Ascending aorta (tissue), 2 donors: ENCODE measurements at regions not wholly inside any gene's neighbourhood (a gene's known extent, or its start where the extent isn't known, plus 50 kb on each side); places are given as distances from the start of the nearest gene placed in this dataset.

Source experiments
- DNase-seq, 2 donors: peaks; one replicate each; pipeline ENCODE4 v3.0.0-alpha.2; 2019; ENCODE audit warnings: low spot score in 2 of 2
- H3K27ac ChIP-seq, 2 donors: fragments of 200-600 bp; sonication (generic); one replicate each; pipeline ENCODE4 v1.5.1; 2016 to 2017; ENCODE audit warnings: mild to moderate bottlenecking in 1 of 2
- H3K27me3 ChIP-seq: fragments of 200-600 bp; sonication (generic); one replicate; pipeline ENCODE4 v1.5.1; 2017
- H3K36me3 ChIP-seq, 2 donors: fragments of 200-600 bp; sonication (generic); one replicate each; pipeline ENCODE4 v1.5.1; 2016
- H3K4me1 ChIP-seq, 2 donors: fragments of 200-600 bp; sonication (generic); one replicate each; pipeline ENCODE4 v1.5.1; 2016 to 2017; ENCODE audit warnings: mild to moderate bottlenecking in 1 of 2
- H3K4me3 ChIP-seq, 2 donors: fragments of 200-600 bp; sonication (generic); one replicate each; pipeline ENCODE4 v1.5.1; 2016 to 2017; ENCODE audit warnings: mild to moderate bottlenecking in 1 of 2
- H3K9me3 ChIP-seq, 2 donors: fragments of 200-600 bp; sonication (generic); one replicate each; pipeline ENCODE4 v1.5.1; 2016
- intact Hi-C: fragments of 100-400 bp; cut with DNase I; formaldehyde crosslinking; loops from one replicate; pipeline ENCODE4 v1.15.1; 2023
- TF ChIP-seq, protein P1 (sequence below), 3 experiments: fragments of 200-600 bp in 2 of 3; fragments of 450-650 bp in 1 of 3; sonication (generic) in 2 of 3; IDR thresholded peaks; one replicate each; pipeline ENCODE4 v1.5.1; 2016 to 2019; ENCODE audit warnings: antibody characterized with exemption in 3 of 3, mild to moderate bottlenecking in 1 of 3, moderate library complexity in 1 of 3

DNA sequence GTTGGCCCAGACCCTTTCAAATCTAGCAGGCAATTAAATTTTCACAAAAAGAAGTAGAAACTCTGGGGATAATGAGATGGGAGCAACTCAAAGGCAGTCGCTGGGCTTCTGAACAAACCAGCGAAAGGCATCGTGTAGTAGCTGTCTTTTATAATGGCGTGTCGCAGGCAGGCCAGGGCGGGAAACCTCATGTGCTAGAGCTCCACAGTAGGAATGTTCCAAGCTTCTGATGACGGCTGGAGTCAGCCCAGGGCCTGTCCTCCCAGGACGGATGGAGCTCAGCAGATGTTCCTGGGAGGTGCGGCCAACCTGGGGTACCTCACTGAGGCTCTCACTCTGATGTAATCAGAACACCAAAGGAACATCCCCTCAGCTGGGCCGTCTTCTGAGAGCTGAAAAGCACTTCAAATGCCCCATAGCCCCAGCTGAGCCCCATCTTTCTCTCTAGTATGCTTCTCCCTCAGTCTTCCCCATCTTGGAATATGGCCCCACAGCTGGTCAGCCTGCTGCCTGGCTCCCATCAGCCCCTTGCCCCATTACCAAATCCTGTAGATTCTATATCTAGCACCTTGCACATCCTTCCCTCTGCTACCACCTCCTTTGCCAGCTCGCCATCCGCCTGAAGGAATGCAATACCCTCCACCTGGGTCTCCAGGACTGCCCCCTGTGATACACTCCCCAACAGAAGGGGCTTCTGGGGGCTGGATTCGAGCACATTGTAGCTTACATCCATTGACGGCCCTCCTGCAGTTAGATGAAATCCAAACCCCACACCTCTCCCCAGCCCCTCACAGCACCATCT lies 54.9 kb upstream of the ATP2B2 start:
- no peak overlapping the region for H3K4me3 ChIP-seq
- H3K36me3 ChIP-seq, result no peaks in the 10 kb centered on the region
- TF ChIP-seq, protein P1, sequence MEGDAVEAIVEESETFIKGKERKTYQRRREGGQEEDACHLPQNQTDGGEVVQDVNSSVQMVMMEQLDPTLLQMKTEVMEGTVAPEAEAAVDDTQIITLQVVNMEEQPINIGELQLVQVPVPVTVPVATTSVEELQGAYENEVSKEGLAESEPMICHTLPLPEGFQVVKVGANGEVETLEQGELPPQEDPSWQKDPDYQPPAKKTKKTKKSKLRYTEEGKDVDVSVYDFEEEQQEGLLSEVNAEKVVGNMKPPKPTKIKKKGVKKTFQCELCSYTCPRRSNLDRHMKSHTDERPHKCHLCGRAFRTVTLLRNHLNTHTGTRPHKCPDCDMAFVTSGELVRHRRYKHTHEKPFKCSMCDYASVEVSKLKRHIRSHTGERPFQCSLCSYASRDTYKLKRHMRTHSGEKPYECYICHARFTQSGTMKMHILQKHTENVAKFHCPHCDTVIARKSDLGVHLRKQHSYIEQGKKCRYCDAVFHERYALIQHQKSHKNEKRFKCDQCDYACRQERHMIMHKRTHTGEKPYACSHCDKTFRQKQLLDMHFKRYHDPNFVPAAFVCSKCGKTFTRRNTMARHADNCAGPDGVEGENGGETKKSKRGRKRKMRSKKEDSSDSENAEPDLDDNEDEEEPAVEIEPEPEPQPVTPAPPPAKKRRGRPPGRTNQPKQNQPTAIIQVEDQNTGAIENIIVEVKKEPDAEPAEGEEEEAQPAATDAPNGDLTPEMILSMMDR (IDR thresholded peaks at IDR 0.05), result no peak
- H3K27me3 ChIP-seq, result no peaks in the 10 kb centered on the region
- no peak for DNase-seq
- no peaks in the 10 kb centered on the region for H3K9me3 ChIP-seq
- intact Hi-C loops, result no loop called here
- no peak overlapping the region for H3K27ac ChIP-seq
- H3K4me1 ChIP-seq, result no peaks in the 10 kb centered on the region

DNA sequence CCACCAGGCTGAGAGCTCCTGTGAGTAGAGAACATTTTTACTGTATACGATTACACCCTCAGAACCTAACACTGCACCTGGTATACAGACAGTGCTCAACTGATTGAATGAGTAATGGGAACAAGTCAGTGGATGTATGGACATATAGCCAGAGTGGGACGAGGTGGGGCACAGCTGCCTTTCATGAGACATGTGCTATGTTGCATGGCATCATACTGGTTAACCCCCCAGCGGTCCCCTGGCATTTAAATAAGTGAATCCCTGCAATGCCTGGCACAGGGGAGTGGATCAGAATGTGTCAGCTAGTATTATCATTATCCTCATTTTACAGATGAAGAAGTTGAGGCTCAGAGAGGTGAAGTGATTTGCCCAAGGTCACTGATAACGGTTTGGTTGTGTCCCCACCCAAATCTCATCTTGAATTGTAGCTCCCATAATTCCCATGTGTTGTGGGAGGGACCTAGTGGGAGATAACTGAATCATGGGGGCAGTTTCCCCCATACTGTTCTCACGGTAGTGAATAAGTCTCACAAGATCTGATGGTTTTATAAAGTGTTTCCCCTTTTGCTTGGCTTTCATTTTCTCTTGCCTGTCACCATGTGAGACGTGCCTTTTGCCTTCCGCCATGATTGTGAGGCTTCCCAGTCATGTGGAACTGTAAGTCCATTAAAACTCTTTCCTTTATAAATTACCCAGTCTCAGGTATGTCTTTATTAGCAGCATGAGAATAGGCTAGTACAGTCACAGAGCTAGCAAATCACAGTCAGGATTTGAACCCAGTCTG lies 56.0 kb upstream of the ATP2B2 start:
- no peaks in the 10 kb centered on the region for H3K9me3 ChIP-seq
- no peaks in the 10 kb centered on the region for H3K27me3 ChIP-seq
- TF ChIP-seq, protein P1 (IDR thresholded peaks at IDR 0.05), result no peak
- H3K27ac ChIP-seq, result no peak overlapping the region
- H3K4me3 ChIP-seq, result no peak overlapping the region
- no peaks in the 10 kb centered on the region for H3K36me3 ChIP-seq
- intact Hi-C loops, result no loop called here
- DNase-seq, result no peak
- H3K4me1 ChIP-seq, result no peaks in the 10 kb centered on the region

DNA sequence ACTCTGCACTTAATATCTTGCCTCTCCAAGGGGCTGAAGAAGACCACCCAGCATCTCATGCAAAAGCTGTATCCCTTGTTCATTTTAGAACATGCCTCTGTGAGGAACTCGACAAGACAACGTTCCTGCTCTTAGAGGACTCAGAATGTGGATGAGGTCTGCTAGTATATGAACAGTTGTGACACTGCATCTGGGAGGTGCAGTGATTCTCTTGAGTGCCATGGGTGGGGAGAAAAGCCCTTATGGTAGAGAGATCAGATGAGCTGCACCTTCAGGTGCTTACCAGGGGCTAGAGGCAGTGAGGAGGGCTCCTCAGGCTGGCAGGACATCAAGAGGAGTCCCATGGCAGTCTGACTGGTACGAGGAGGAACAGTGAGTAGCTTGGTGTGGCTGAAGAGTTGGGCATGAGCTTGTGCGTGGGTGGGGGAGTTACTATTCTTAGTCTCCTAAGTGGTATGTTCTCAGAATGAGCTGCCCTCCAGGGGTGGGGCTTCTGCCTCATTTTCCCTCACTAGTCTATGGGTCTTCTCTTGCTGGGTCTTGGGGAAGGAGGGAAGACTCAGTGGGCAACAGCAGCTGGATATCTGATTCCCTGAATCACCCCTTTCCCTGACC lies 56.7 kb upstream of the ATP2B2 start:
- H3K27ac ChIP-seq, result no peak overlapping the region
- H3K4me1 ChIP-seq, result no peaks in the 10 kb centered on the region
- no peak for DNase-seq
- H3K36me3 ChIP-seq, result no peaks in the 10 kb centered on the region
- TF ChIP-seq, protein P1 (IDR thresholded peaks at IDR 0.05), result no peak
- no peaks in the 10 kb centered on the region for H3K9me3 ChIP-seq
- intact Hi-C loops, result no loop called here
- H3K27me3 ChIP-seq, result no peaks in the 10 kb centered on the region
- H3K4me3 ChIP-seq, result no peak overlapping the region

DNA sequence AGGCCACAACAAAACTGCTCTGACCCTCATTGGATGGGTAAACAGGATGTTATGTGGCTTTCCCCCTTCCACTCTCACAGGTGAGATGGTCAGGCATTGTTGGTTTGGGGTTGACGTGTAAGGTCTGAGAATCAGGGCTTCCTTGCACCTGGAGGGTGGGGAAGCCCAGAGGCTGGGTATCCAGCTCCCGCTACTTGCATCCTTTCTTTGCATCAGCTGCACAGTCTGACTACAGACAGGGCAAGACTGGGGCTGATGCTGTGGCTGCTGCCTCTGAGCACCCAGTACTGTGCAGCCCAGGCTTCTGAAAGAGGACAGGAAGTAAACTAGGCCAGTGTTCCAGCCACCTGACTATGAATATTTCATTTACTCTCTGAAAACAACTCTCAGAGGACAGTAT lies 58.0 kb upstream of the ATP2B2 start:
- DNase-seq, result no peak
- Histone ChIP-seq H3K4me3 (no peak overlapping the region), H3K27me3 (no peaks in the 10 kb centered on the region), H3K27ac (no peak overlapping the region), H3K4me1 (no peaks in the 10 kb centered on the region), H3K36me3 (no peaks in the 10 kb centered on the region), H3K9me3 (no peaks in the 10 kb centered on the region)
- TF ChIP-seq, protein P1 (IDR thresholded peaks at IDR 0.05), result no peak
- intact Hi-C loops, result no loop called here

DNA sequence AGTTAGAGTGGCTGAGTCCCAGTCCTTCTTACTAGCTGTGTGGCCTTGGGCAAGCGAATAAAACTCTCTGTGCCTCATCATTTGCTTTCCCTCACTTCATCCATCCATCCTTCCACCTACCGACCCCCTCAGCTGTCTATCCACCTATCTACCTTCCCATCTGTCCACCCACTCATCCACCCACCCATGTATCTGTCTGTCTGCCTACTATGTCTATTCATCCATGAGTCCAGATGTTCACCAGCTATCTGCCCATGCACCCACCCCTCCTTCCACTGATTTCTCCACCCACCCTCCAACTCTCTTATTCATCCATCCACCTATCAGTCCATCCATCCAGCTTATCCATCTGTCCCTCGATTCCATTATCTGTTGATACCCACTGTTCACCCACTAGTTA lies 60.4 kb upstream of the ATP2B2 start:
- Histone ChIP-seq H3K27ac (no peak overlapping the region), H3K9me3 (no peaks in the 10 kb centered on the region), H3K36me3 (no peaks in the 10 kb centered on the region), H3K4me3 (no peak overlapping the region), H3K4me1 (no peaks in the 10 kb centered on the region), H3K27me3 (no peaks in the 10 kb centered on the region)
- DNase-seq, result peak in 1 of 2 donors; percentile 16
- TF ChIP-seq, protein P1 (IDR thresholded peaks at IDR 0.05), result no peak
- intact Hi-C loops, result no loop called here
